HCEC 1CT (cell line): ENCODE measurements at regions not wholly inside any gene's neighbourhood (a gene's known extent, or its start where the extent isn't known, plus 50 kb on each side); places are given as distances from the start of the nearest gene placed in this dataset.
"Not testable (repeated sequence)": the region's sequence is repeated elsewhere in the genome, so short reads cannot be mapped to it uniquely, and the experiment has no call there.

Source experiments
- DNase-seq: peaks from one replicate; pipeline ENCODE4 v3.0.0-alpha.2; 2017

DNA sequence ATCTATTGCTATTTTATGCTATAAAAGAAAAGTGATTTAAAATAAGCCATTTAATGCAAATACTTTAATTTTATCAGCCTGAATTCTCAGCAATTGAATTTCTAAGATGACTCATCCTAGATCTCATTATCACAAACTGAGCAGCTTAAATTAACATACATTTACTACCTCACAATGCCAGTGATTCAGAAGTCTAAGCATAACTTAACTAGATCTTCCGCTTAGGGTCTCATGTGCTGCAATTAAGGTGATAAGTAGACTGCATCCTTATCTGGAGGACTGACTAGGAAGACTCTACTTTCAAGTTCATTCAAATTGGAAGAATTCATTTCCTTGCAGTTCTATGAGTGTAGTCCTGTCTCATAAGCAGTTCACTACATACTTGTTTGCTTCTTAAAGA is 286.6 kb downstream of the COL11A1 start:
- DNase-seq = no peak

DNA sequence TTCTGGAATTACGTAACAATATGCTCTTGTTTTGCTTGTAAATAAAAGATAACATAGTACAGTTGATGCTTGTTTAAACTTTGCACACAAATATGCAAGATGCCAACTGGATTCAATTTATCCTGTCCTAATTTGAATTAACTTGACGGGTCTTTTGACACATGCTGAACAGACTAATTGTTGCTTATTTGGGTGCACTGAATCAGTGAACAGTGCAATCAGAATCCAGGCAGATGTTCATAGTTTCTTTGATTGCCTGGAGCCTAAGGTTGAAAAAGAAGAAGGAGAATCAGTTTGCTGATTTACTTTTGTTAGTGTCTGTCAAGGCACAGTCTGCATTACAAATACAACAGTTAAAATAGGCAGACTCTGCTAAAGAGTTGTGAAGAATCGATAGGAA is 307.9 kb downstream of the COL11A1 start:
- no peak for DNase-seq

DNA sequence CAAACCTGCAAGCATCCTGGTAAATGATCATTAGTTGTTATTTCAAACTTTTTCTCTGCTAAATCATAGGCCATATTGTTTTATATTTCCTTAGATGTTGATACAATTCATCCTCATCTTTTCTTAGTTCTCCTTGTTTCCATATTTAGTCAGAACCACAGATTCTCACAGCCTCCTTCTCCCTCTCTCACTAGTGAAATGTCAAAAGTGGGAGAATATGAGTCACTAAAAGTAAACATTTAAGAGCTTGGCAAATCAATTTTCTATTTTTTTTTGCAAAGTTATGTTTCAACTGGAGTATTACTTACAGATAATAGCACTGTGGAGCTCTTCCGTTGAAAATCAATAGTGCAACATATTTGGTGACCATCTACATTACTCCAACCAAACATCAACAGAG is 308.8 kb downstream of the COL11A1 start:
- DNase-seq = peak; percentile 50

DNA sequence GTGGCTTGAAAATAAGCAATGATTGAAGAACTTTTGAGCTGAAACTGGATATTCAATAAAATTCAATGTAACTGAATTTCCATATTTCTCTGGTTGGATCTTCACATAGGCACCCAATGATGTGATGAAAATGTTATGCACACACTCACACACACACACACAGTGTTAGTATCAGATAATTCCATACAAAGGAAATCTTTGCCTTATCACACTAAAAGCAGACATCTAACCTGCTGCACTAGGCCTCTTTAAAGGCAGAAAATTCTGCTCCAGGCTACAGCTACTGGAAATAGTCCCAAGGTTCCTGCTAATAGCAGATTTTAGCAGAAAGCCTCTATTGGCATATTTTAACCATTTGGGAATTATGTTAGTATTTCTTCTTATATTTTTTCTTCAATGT is 309.6 kb downstream of the COL11A1 start:
- no peak for DNase-seq

DNA sequence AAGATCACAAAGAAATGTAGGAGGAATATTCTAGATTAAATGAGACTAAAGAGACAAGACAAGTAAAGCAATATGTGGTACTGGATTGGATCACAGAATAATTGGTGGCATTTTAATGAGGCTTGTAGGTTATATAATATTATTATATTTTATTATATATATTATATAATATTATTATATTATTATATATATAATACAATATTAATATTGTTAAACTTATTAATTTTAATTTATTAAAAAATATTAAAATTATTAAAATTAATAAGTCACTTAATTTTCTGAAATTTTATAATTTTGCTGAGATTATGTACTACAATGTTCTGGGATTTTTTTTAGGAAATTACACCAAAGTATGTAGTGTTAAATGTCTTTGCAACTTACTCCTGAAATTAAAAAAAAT is 311.9 kb downstream of the COL11A1 start:
- DNase-seq = no peak

DNA sequence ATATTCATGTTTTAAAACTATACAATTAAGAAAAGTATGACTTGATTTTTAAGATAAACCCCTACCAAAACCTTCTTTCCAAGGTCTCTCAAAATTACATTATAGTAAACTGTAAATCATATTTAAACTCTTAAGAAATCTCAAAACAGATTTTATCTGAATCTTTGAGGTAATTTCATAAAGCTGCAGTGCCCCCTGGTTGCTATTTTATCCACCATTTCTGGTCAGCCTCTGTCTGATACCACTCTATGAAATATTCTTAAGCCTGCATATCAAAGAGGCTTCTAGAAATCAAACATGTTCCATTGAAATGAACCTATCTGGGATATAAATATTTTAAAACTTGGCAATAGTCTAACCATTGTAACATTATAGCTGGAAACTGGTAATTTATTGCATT is 317.3 kb downstream of the COL11A1 start:
- no peak for DNase-seq

DNA sequence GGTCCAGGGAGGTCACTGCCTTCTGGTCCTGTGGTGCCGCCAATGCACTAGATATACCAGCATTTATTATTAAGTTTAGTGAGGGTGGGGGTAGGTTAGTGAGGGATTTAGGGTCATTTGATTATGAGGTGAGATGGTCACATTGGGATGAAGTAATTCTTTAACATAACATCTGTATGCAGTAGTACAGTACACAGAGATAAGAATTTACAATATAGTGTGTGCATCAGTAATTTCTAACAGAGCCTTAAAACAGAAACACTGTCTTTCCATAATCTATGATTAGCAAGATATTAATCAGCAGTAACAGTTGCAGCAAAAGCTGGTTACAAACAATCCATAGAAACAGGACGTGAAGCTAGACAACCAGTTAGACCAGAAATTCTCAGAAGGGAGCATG is 318.4 kb downstream of the COL11A1 start:
- DNase-seq = not testable (repeated sequence)

DNA sequence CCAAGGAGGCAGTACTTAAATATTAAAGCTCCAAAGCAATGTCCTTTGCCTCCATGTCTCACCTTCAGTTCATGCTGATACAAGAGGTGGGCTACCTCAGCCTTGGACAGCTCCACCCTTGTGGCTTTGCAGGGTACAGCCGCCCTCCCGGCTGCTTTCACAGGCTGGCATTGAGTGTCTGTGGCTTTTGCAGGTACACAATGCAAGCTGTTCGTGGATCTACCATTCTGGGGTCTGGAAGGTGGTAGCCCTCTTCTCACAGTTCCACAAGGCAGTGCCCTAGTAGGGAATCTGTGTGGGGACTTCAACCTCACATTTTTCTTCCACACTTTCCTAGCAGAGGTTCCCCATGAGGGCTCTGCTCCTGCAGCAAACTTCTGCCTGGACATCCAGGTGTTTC is 324.8 kb downstream of the COL11A1 start:
- no peak for DNase-seq

DNA sequence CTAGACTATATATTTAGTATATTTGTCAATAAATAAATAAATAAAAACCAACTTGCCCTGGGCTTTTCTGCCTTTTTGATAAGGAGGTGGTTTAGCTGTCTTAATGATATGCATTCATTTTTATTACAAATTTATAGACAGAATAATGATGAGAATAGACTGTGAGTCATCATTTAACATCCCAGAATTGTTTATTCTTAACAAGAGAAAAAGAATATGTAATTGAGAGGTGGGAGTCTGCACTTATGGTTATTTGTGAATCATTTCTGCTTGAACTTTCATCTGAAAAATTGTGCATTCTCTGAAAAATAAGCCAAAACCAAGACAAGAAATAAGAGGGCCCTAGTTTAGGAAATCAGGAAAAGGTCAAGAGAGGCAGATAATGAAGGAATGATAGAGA is 326.2 kb downstream of the COL11A1 start:
- DNase-seq = no peak

DNA sequence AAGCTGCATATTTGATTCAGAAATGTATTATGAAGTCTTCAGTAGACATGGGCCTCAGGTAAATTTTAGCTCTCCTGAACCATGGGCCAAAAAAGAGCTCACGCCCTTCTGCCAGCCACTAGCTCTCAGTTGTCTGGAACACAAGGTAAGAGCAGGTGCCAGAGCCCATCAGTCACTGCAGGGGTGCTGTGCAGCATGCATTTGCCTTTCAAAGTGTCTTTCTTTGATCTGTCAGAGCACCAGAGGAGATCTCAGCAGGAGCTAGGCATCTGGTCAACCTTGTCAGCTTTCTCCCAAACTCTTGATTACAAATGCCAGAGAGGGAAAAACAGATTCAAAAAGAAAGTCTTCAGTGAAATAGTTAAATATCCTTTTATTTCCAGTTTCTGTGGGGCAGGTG is 332.3 kb downstream of the COL11A1 start:
- no peak for DNase-seq

DNA sequence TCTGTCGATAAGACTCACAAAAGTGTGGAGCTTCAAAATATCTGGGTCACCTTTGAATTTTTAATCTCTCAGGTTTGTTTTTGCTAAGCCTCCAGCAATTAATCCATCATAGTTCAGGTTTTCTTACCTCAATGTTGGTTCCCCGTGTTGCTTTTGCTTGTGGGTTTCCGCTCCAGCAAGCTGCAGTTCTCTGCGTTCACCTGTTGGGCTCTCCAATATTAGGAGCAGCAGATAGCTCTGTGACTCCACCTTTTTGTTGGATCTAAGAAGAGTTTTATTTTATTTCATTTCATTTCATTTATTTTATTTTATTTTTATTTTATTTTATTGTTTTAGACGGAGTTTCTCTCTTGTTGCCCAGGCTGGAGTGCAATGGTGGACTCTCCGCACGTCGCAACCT is 335.5 kb downstream of the COL11A1 start:
- no peak for DNase-seq

DNA sequence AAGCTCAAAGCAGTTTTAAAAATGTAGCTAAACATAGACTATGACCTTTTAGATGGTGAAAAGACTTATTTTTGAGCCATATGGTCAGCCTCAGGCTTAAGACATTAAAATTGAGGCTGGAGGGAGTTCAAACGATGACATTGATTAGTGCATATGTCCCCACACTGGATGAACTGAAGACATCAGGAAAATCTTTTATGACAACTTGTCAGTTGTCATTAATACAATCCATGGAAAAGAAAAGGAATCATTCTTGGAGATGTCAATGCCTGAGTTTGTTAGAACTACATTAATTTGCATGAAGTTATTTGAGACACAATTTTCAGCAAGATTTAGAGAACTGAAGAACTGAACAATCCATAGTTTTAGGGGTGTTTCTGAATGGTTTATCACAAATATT is 349.9 kb downstream of the COL11A1 start:
- no peak for DNase-seq

DNA sequence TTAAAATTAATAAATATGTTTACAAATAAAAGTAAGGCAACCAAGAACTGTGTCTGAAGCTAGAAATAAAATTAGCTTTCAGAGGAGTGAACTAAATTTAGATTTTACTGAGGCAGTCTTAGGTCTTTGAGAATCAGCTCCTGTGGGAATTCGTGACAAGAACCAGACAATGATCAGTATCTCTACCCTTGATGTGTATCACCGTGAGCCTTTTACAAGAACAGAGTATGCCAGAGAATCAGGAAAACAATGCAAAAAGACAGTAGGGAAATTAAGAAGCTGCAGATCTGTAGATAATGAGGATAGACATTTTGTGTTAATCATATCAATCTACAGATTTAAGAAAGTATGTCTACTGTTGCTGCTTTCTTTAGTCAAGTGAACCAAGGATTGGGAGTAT is 351.0 kb downstream of the COL11A1 start:
- DNase-seq = no peak

DNA sequence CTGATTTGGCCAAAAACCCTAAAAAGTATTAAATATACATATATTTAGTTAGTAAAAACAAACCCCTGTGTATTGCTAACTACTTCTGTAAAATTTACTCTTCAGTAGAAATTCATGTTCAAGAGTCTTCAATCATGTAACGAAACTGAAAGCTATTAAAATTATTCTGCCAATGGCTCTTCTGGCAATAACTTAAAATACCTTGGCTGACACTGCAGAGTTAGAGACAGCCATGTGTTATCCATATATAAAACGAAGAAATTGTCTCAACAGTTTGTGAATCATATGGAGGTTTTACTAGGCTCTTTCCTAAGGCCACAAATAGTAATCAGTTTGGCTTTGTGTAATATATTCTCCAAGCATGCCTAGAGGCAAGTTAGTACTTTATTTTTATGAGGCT is 357.2 kb downstream of the COL11A1 start:
- no peak for DNase-seq

DNA sequence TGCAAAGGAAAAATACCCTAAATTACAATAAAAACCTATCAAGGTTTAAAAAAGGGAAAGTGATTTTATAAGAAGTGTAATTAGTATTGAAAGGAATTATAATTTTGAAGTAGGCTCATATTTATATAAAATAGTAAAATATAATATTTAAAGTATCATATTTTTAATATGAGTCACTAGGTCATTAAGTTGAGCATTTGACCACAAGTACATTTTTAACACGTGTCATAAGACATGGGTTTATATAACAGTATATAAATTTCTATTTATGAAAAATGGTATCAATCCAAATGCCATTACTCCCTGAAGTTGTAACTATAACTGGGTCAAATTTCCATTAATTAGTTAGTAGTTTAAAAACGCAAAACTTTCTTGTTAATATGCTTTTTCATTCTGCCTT is 365.9 kb downstream of the COL11A1 start:
- DNase-seq = peak; percentile 37

DNA sequence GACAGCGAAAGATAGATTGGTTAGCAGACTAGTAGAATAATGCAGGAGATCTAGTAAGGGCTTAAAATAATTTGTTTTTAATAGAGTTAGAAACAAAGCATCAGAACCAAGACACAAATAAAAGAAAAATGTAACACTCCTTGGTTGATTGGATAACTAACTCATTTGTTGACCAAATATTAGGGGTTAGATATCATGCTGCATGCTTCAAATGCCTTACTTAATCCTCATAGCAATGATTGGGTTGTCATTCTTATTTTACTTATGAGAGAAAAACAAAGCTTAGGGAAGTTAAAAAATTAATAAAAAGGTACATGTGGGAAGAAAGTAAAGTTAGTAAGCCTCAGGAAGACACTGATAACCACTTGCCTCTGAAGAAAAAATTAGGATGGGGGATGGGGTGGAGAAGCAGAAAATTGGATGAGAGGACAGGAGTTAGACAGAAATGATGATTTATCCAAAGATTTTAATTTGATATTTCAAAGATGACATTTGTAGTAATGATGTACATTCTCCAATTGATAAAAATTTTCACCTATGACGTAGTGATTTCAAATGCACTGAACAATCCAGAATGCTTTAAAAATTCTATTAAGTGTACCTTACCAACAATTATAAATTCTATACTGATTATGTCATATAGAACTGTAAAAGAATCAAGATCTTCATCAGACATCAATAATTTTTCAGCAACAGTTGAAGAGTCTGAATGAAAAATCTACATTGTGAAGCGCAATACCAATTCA is 374.7 kb downstream of the COL11A1 start:
- no peak for DNase-seq

DNA sequence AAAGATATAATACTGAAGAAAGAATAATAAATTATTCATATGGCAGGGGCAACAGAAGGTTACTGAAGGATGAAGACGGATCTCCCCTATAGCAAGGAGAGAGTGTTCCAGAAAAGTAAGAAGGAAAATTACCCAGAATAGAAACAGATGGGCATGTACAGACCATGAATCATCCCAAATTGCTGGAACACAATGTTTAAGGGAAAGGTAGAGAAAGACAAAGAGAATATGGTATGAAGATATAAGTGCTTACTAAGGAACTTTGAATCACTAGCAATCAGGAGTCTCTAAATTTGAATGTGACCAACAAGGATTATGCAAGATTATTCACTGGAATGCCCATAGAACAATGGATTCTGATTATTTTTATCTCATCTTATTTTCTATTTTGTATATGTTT is 375.4 kb downstream of the COL11A1 start:
- DNase-seq = peak; percentile 4

DNA sequence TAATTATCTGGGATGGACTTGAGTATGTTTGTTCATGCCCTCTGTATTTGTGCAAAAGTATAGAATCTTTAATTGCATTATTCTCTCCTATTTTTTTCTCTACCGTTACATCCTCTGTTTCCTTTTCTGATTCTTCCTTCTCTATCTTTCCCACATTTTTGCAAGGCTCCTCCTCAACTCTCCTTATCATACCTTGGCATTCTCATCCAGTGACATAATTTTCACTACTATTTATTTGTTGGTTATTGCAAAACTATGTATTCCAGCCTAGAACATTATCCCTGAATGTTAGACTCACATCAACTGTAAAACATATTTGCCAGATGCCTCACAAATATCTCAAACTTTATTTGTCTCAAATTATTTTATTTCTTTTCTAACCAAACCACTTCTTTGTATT is 381.9 kb downstream of the COL11A1 start:
- no peak for DNase-seq

DNA sequence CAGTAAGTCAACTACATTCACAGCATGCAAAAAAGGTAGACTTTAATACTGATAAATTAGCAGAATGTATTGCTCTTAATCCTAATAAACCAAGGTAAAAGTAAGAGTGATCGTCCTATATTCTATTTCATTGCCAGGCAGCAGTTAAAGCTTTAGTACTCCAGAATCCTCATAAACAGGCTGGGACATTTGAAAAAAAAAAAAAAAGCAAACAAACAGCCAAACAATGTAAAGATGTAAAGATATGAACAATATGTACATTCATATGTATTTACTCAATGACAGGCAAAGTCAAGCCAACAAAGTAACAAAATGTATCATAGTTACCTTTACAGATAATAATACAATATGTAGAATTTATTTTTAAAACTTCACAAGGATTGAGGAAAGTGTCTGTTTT is 383.6 kb downstream of the COL11A1 start:
- DNase-seq = no peak

DNA sequence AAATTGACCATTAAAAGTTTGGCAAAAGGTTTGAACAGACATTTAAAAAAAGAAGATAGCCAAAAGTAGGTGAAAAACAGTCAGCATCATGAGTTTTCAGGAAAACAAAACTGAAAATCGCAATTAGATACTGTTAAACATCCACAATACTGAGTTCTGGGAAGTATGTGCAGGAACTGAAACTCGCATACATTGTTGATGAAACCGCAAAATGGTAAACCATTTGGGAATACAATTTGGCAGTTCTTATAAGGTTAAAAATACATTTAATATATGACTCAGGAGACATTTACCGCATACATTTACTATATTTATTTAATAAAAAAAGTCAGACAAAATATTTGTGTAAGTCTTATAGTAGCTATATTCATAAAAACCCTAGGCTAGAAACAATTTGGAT is 393.2 kb downstream of the COL11A1 start:
- DNase-seq = no peak

DNA sequence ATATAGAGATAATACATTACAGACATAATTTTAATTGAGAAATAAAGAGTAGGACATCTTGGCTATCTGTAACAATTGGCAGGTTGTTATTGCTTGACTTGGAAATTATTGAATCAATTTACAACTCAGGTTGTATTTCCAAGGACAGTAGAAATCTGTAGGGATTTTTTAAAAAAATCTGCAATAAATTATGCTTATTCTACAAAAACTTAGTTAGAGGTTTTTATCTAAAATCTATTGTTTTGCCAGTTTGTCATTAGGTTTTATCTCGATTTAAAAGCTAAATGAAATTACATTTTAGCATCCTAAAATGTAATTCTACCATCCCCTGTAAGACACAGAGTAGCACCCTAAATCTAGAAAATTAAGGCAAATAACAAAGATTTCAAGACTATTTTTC is 408.8 kb downstream of the COL11A1 start:
- DNase-seq = no peak

DNA sequence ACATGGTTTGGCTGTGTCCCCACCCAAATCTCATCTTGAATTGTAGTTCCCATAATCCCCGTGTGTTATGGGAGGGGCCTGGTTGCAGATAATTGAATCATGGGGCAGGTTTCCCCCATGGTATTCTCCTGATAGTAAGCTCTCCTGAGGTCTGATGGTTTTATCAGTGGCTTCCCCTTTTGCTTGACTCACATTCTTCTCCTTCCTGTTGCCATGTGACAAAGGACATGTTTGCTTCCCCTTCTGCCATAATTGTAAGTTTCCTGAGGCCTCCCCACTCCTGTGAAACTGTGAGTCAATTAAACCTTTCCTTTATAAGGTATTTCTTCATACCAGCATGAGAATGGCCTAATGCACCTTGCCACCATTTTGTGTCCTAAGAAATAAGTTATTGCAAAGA is 415.0 kb downstream of the COL11A1 start:
- no peak for DNase-seq

DNA sequence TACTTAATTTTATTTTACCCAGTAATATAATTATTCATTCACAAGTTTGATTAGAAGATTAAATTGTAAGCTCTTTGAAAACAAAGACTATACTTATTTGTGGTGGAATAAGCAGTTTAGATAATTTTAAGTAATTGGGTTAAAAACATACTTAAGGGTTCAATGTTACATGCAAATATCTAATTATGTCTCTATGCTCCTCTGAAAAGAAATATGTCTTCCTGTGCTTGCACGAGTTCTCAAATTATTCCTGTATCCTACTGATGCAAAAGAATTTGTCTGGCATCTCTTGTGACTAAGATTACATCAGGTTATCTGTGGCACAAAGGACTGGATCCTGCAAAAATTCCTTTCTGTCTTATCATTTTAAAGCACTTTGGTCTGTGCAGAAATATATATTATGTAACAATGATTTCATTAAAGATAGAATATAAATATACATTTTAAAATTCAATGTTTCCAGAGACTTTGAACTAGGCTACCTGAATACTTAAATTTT is 416.7 kb downstream of the COL11A1 start:
- DNase-seq = no peak

DNA sequence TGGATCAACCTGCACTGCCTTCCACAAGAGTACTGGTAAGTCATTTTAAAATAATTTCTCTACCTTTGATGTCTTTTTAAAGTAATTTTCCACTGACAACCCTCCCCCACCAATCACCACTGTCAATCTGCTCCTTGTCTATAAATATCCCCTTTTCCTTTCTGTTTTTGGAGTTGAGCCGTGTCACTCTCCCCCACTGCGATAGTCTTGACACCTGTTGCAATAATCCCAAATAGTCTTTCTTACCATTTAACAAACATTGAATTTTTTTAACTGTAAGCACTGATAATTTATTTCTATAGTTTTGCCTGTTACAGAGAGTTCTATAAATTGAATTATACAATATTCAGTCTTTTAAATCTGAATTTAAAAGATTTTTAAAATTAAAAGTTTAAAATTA is 420.9 kb downstream of the COL11A1 start:
- DNase-seq = no peak

DNA sequence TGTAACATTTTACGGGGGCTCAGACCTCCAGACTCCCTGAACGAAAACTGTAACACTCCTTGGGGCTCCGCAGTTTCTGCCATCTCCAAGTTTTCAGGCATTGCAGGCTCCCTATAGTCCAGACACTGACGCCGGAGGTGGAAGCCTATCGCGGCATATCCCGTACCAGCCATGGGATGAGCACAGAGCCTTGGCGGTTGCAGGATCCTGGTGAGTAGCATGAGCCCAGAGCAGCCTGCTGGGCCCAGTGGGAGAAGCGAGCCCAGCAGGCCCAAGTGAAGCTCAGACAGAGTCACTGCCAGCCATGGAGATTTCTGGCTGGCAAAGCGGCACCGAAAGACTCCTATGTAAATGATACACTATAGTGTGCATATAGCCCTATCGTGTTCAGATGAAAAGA is 446.8 kb downstream of the COL11A1 start:
- no peak for DNase-seq
